Left ventricle myocardium superior (tissue), 1 donor: ENCODE measurements at regions not wholly inside any gene's neighbourhood (a gene's known extent, or its start where the extent isn't known, plus 50 kb on each side); places are given as distances from the start of the nearest gene placed in this dataset.

Experiments used
- ATAC-seq: fragments of 200-7000 bp; cut with Tn5 transposase; one replicate; pipeline ENCODE4 v1.9.1; 2020; ENCODE audit warnings: mild to moderate bottlenecking, moderate library complexity
- DNase-seq: peaks from one replicate; pipeline ENCODE4 v3.0.0-alpha.2; 2020
- intact Hi-C: fragments of 100-400 bp; cut with micrococcal nuclease; formaldehyde crosslinking; loops from one replicate; pipeline ENCODE4 v1.11.0; 2022
- donor health status: DM: no; HTN: yes; CAD: no; lungs with severe emphysema.

DNA sequence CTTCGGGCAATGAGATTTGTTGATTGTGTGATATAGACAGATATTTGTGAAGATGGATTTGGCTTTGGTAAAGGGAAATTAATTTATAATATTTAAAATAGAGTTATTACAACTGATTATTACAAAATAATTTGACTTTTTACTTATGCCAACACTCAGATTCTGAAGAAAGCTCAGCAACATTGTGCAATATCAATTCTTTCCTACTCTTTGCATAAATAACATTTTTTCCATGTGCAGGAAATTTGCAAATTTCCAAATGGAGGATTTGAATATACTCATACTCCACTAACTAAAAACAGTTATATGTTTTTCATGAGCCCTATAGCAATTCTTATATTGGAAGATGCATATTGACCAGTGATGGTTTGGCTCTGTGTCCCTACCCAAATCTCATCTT, 676.4 kb upstream of the ADAMTS5 start:
- intact Hi-C loops = no loop called here
- no peak for DNase-seq
- no peak for ATAC-seq

DNA sequence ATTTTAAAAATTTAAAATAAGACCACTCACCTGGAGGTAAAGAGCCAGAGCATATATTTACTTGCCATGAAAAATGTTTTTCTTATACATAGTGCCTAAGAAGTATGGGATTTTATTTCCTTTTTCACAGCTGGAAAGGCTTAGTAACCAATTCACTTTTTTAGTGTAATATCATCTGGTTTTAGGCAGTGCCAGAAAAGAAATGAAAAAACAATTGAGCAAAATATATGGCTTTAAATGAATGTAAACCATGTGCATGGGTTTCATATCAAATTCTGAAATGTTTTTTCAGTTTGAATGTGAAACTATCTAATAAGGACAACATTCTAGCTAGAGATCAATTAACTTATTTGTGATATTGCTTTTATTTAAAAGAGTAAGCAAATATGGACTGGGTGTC, 672.4 kb upstream of the ADAMTS5 start:
- DNase-seq (no peak), ATAC-seq (no peak)
- intact Hi-C loops = no loop called here

DNA sequence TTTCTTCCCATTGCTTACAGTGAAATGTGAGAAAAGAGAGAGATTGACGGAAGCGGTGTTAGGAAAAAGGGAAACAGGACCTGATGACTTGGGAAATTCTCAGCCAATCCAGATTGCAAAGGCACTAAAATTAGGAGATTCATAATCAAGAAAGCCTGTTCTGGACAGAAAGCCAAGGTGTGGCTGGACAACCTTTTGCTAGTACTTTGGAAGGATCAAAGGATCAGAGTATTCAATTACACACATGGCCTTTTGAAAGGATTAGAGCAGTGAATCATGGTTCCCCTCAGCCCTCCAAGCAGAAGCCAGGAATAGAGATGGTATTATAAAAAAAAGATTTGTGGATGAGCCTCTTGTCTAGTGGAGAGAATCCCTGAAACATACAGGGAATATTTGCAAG, 669.8 kb upstream of the ADAMTS5 start:
- no peak for ATAC-seq
- DNase-seq = no peak
- intact Hi-C loops = no loop called here

DNA sequence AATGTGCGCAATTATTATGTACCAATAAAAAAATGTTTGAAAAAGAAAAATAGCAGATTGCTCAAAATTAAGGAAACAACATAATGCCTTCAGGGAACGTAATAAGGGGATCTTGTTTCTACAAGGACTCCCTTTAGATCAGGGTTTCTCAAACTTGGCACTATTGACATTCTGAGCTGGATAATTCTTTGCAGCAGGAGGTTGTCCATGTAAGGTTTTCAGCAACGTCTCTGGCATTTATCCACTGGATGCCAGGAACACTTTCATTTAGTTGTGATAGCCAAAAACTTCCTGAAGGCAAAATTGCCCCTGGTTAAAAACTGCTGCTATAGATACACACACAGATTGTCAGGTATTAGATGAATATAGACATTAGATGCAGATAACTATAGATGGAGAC, 666.7 kb upstream of the ADAMTS5 start:
- ATAC-seq (no peak), DNase-seq (no peak)
- intact Hi-C loops = no loop called here

GRCh38 chr21:27631471-27631870, 664.6 kb upstream of the ADAMTS5 start:
- intact Hi-C loops = no loop called here
- DNase-seq (no peak), ATAC-seq (no peak)

GRCh38 chr21:27622631-27623030, 655.7 kb upstream of the ADAMTS5 start:
- ATAC-seq = no peak
- intact Hi-C loops = no loop called here
- no peak for DNase-seq

- ATAC-seq (no peak), DNase-seq (no peak)
- intact Hi-C loops = no loop called here
These were observed 647.3 kb upstream of the ADAMTS5 start for GRCh38 chr21:27614231-27614630.

DNA sequence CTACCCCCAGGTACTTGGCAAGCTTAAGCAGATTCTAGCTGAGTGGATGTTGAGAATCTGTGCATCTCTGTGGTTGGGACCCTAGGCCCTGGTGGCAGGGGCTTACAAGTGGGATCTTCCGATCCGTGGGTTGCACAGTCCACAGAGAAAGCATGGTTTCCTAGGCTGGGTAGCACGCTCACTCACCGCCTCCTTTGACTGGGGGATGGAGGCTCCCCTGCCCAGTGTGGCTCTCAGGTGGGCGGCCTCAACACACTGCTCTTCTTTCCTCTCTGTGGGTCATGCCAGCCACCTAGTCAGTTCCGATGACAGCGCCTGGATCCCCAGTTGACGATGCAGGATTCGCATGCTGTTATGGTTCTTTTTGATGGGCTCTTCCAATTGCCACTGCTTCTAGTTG, 639.5 kb upstream of the ADAMTS5 start:
- no peak for DNase-seq
- intact Hi-C loops = no loop called here
- ATAC-seq = no peak

DNA sequence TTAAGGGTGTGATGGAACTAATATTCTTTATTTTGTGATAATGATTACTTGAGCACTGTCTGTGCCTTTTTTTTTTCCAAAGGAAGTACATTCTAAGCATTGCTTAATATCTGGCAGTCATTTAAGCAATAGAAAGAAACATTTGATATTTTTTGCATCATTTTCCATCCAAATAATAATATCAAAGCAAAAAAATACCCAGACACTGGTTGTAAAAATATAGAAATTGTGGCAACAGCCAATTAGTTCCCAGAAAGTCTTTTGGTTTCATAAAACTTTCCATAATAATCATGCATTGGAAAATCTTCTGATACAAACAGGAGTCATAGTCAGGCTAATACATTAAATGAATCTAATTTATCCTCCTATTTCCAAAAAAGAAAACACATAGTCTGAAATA, 629.3 kb upstream of the ADAMTS5 start:
- ATAC-seq (no peak), DNase-seq (no peak)
- intact Hi-C loops = no loop called here

DNA sequence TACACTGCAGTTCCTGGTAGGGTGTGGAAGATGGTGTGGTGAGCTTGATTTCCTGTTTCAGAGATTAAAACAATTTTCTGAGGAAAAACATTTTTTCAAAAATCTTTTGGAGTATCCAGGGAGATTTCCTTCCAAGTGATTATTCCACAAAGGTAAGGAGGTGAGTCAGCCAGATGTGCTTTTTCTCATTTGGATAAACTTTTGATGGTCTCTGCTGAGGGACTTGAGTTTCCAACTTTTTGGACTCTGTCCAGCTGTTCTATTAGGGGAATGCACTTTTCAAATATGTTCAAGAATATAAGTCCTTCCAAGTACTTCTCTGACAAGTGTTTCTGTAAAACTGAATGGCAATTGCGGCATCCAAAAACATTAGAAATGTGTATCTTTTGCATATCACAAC, 628.8 kb upstream of the ADAMTS5 start:
- ATAC-seq = no peak
- intact Hi-C loops = no loop called here
- no peak for DNase-seq

- ATAC-seq = peak; percentile 81
- intact Hi-C loops = no loop called here
These were observed 623.4 kb upstream of the ADAMTS5 start for GRCh38 chr21:27590271-27590670.

GRCh38 chr21:27589781-27590180, 622.9 kb upstream of the ADAMTS5 start:
- ATAC-seq (no peak), DNase-seq (no peak)
- intact Hi-C loops = loop anchor here (10.0 kb wide), 1 partner anchor 105 kb away; no protein-coding TSS in a partner anchor

More at GRCh38 chr21:27590271-27590670, 623.4 kb upstream of the ADAMTS5 start:
- DNase-seq = peak; percentile 32

DNA sequence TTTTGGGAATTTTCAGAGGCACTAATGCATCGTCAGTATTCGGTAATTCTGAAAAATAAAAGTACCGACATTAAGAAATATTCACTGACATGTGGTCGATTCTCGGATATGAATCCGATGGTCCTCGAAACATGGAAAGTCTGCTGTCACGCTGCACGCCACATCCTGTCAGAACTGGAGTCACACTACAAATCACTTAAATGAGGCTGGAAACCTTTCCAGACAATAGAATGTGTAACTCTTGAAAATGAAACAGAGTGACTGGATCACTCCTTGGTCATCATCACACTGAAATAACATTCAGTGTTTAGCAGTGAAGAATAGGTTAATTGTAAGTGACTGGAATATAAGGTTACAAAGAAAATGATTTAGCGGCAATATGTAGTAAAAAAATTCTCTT, 620.1 kb upstream of the ADAMTS5 start:
- intact Hi-C loops = loop anchor here (10.0 kb wide), 1 partner anchor 108 kb away; no protein-coding TSS in a partner anchor
- no peak for DNase-seq
- ATAC-seq = no peak

- intact Hi-C loops = loop anchor here (10.0 kb wide), 1 partner anchor 108 kb away; no protein-coding TSS in a partner anchor
- no peak for ATAC-seq
These were observed 619.4 kb upstream of the ADAMTS5 start for GRCh38 chr21:27586326-27586725.

GRCh38 chr21:27584256-27584655, 617.4 kb upstream of the ADAMTS5 start:
- no peak for ATAC-seq
- DNase-seq = no peak
- intact Hi-C loops = loop anchor here (10.0 kb wide), 1 partner anchor 111 kb away; no protein-coding TSS in a partner anchor

More at GRCh38 chr21:27586326-27586725, 619.4 kb upstream of the ADAMTS5 start:
- DNase-seq = no peak

GRCh38 chr21:27582948-27583430, 616.1 kb upstream of the ADAMTS5 start:
- ATAC-seq = no peak
- intact Hi-C loops = loop anchor here (10.0 kb wide), 1 partner anchor 112 kb away; no protein-coding TSS in a partner anchor
- no peak for DNase-seq

- ATAC-seq (no peak), DNase-seq (no peak)
- intact Hi-C loops = loop anchor here (10.0 kb wide), 1 partner anchor 112 kb away; no protein-coding TSS in a partner anchor
These were observed 615.5 kb upstream of the ADAMTS5 start for GRCh38 chr21:27582246-27582947.

- DNase-seq = no peak
- intact Hi-C loops = loop anchor here (10.0 kb wide), 1 partner anchor 114 kb away; no protein-coding TSS in a partner anchor
- ATAC-seq = no peak
These were observed 614.3 kb upstream of the ADAMTS5 start for GRCh38 chr21:27581168-27581567.

DNA sequence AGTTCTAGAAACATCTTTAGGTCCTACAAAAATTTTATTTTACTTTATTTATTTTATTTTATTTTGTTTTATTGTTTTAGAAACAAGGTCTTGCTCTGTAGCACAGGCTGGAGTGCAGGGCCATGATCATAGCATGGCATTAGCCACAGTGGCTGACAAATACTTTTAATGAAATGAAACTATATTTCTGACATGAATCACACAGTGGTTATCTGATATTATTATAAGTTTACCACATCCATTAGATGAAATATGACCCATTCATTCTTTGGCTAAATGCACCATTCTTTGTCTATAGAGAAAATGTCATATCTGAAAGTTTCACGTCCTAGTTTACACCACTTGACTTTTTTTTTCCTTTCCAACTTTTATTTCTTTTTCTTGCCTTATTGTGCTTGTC, 613.4 kb upstream of the ADAMTS5 start:
- ATAC-seq (no peak), DNase-seq (no peak)
- intact Hi-C loops = loop anchor here (10.0 kb wide), 1 partner anchor 115 kb away; no protein-coding TSS in a partner anchor

DNA sequence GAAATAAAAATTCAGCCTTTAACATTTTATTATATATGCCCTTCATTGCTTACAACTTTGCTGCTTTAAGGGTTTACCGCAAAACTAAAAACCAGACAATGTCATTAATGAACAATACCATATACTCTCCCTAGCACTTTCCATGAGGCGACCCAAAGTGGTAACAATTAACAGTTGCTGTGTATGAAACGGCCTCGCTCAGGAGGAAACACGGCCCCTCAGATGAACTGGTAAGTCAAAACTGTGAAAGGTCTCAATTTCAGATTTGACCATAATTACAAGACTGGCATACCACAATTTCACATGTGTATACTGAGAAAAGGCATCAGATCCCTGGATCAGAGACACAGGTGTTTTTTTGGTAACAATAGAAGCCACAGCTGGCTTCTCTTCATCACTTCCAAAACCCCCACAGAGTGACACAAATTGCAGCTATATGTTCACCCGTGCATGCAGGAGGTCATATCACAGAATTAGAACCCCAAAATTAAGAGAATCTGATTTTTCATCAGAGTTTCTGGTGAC, 611.9 kb upstream of the ADAMTS5 start:
- ATAC-seq = no peak
- intact Hi-C loops = no loop called here
- no peak for DNase-seq

- DNase-seq (no peak), ATAC-seq (no peak)
- intact Hi-C loops = no loop called here
These were observed 605.8 kb upstream of the ADAMTS5 start for GRCh38 chr21:27572696-27573095.
